Upper lobe of left lung (tissue), 6 donors: ENCODE measurements at regions not wholly inside any gene's neighbourhood (a gene's known extent, or its start where the extent isn't known, plus 50 kb on each side); places are given as distances from the start of the nearest gene placed in this dataset.
A peak's percentile ranks its signal among the peaks of the same experiment; 100 is the strongest.

ENCODE experiments used
- ATAC-seq, 2 donors: fragments of 200-7000 bp; cut with Tn5 transposase; one replicate each; pipeline ENCODE4 v1.9.1; 2022; ENCODE audit warnings: mild to moderate bottlenecking in 2 of 2, moderate library complexity in 2 of 2; ENCODE audit not compliant: low FRiP score in 2 of 2
- DNase-seq, 2 donors: peaks; one replicate each; pipeline ENCODE4 v3.0.0-alpha.2; 2019 to 2020
- H3K27ac ChIP-seq, 4 donors: fragments of 200-600 bp; sonication (generic); one replicate each; pipeline ENCODE4 v1.5.1; 2016 to 2019
- H3K27me3 ChIP-seq, 4 donors: fragments of 200-600 bp; sonication (generic); one replicate each; pipeline ENCODE4 v1.5.1; 2017 to 2019
- H3K36me3 ChIP-seq, 4 donors: fragments of 200-600 bp; sonication (generic); one replicate each; pipeline ENCODE4 v1.5.1; 2016 to 2019
- H3K4me1 ChIP-seq, 4 donors: fragments of 200-600 bp; sonication (generic); one replicate each; pipeline ENCODE4 v1.5.1; 2018 to 2019
- H3K4me3 ChIP-seq, 4 donors: fragments of 200-600 bp; sonication (generic); one replicate each; pipeline ENCODE4 v1.5.1; 2017 to 2019; ENCODE audit warnings: mild to moderate bottlenecking in 2 of 4, moderate library complexity in 1 of 4
- H3K9me3 ChIP-seq, 4 donors: fragments of 200-600 bp; sonication (generic); one replicate each; pipeline ENCODE4 v1.5.1; 2018 to 2019
- EP300 ChIP-seq, 4 donors: sonication (generic); formaldehyde crosslinking; IDR thresholded peaks; one replicate each; pipeline ENCODE4 v1.5.1; 2017; ENCODE audit warnings: antibody characterized with exemption in 4 of 4, control low read depth in 2 of 4
- POLR2A ChIP-seq, 4 donors: fragments of 450-650 bp; IDR thresholded peaks; one replicate each; pipeline ENCODE4 v1.5.1; 2016 to 2017; ENCODE audit warnings: antibody characterized with exemption in 4 of 4, mild to moderate bottlenecking in 2 of 4
- POLR2AphosphoS5 ChIP-seq, 2 donors: sonication (generic); formaldehyde crosslinking; IDR thresholded peaks; one replicate each; pipeline ENCODE4 v1.5.1; 2017; ENCODE audit warnings: antibody characterized with exemption in 2 of 2
- WGBS, 2 donors: methylation state at CpG; one replicate each; pipeline ENCODE4 v1.1.5; 2017 to 2018; 5-methylcytosine and 5-hydroxymethylcytosine counted together
- TF ChIP-seq, protein P1 (sequence below), 6 experiments: fragments of 450-650 bp in 4 of 6; fragments of 200-600 bp in 2 of 6; sonication (generic) in 2 of 6; IDR thresholded peaks; one replicate each; pipeline ENCODE4 v1.5.1; 2016 to 2019; ENCODE audit warnings: antibody characterized with exemption in 6 of 6
- donor health status: DM: no; HTN: no; CAD: no; lungs with moderate emphysema.
- donor health status: DM: no; HTN: yes; CAD: no; lungs with severe emphysema.

DNA sequence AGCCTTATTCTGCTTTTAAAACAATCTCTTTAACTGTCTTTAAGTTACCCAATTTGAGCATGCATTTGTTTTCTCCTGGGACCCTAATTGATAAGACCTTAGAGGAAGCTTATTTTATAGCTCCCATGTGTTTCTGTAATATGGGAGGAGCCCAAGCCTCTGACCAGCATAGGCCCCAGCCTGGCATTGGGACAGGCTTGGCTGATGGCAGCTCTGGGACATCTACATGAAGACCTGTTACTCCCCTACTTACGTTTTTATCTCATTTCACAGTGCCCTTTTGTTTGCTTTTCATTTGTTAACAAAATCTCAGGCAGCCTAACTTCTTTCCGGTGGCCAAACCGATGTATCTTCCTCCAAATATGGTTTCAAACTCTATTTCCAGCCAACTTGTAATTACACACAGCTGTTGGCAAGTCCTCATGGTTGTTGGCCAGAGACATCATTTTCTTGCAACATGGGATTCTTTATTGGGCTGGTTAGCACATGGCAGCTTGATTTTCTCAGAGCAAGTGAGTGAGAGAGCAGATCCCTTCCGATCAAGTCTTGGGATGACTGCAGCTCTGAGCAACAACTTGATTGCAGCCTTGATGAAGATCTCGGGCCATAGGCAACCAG, 1117.5 kb downstream of the AACS start:
- peaks cover 0 to 4% (median 0%) of the 10 kb centered on the region in 4 donors for H3K9me3 ChIP-seq
- WGBS, 2 donors = 72 to 76% methylated on average over 5 of the region's 5 CpGs
- TF ChIP-seq POLR2A (IDR thresholded peaks at IDR 0.05) (no peak), POLR2AphosphoS5 (IDR thresholded peaks at IDR 0.05) (no peak), EP300 (IDR thresholded peaks at IDR 0.05) (no peak)
- TF ChIP-seq, protein P1, sequence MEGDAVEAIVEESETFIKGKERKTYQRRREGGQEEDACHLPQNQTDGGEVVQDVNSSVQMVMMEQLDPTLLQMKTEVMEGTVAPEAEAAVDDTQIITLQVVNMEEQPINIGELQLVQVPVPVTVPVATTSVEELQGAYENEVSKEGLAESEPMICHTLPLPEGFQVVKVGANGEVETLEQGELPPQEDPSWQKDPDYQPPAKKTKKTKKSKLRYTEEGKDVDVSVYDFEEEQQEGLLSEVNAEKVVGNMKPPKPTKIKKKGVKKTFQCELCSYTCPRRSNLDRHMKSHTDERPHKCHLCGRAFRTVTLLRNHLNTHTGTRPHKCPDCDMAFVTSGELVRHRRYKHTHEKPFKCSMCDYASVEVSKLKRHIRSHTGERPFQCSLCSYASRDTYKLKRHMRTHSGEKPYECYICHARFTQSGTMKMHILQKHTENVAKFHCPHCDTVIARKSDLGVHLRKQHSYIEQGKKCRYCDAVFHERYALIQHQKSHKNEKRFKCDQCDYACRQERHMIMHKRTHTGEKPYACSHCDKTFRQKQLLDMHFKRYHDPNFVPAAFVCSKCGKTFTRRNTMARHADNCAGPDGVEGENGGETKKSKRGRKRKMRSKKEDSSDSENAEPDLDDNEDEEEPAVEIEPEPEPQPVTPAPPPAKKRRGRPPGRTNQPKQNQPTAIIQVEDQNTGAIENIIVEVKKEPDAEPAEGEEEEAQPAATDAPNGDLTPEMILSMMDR (IDR thresholded peaks at IDR 0.05) = no peak
- H3K27me3 ChIP-seq = no peaks in the 10 kb centered on the region
- no peak overlapping the region for H3K27ac ChIP-seq
- no peaks in the 10 kb centered on the region for H3K4me1 ChIP-seq
- DNase-seq = no peak
- H3K4me3 ChIP-seq = no peak overlapping the region
- no peaks in the 10 kb centered on the region for H3K36me3 ChIP-seq
- peak in 1 of 2 donors; percentile 53 for ATAC-seq

DNA sequence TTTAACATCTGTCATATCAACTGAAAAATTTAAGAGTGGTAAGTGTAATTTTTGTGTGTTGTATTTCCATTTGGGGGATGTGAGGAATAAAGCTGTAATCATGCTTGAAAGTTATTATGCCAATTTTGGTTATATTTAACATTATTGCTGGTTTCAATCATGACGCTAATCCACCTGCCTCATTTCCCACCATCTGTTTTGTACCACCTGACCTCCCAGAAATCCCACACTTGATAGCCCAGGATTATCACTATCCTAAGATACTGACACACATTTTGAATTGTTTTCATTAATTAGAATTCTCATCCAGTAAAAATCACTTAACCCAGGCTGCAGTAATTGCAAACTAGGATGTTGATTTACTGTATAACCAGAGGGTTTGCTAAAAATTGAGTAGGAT, 1119.8 kb downstream of the AACS start:
- no peaks in the 10 kb centered on the region for H3K36me3 ChIP-seq
- TF ChIP-seq POLR2A (IDR thresholded peaks at IDR 0.05) (no peak), EP300 (IDR thresholded peaks at IDR 0.05) (no peak), POLR2AphosphoS5 (IDR thresholded peaks at IDR 0.05) (no peak)
- TF ChIP-seq, protein P1 (IDR thresholded peaks at IDR 0.05) = no peak
- H3K27ac ChIP-seq = no peak overlapping the region
- no peaks in the 10 kb centered on the region for H3K27me3 ChIP-seq
- peaks cover 0 to 4% (median 0%) of the 10 kb centered on the region in 4 donors for H3K9me3 ChIP-seq
- WGBS, 2 donors = 93 to 97% methylated on average over 1 of the region's 1 CpG
- ATAC-seq = no peak
- H3K4me1 ChIP-seq = no peaks in the 10 kb centered on the region
- no peak overlapping the region for H3K4me3 ChIP-seq
- DNase-seq = no peak

DNA sequence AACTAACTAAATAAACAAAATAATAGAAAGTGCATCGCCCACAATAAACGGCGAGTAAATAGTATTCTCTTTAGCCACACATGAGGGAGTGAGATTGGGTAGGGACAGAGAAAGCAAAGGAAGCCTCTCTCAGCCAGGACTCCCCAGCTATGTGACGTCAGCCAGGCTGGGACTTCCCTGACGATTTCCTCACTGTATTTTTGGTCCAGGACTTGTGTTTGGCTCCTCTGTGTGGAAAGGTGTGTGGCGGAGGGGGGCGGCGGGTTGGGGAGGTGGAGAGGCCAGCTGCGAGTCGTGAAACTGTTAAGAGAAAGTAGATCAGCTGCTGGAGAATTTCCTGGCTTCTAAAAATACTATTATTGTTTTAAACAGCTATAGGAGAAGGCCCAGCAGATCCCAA, 1124.6 kb downstream of the AACS start:
- DNase-seq = peak in 1 of 2 donors; percentile 16
- WGBS, 2 donors = 53 to 58% methylated on average over 10 of the region's 10 CpGs
- no peaks in the 10 kb centered on the region for H3K36me3 ChIP-seq
- H3K4me3 ChIP-seq = no peak overlapping the region
- ATAC-seq = no peak
- peaks cover 0 to 10% (median 0%) of the 10 kb centered on the region in 4 donors for H3K4me1 ChIP-seq
- no peak overlapping the region for H3K27ac ChIP-seq
- H3K9me3 ChIP-seq = no peaks in the 10 kb centered on the region
- peaks cover 0 to 9% (median 2%) of the 10 kb centered on the region in 4 donors for H3K27me3 ChIP-seq
- TF ChIP-seq, protein P1 (IDR thresholded peaks at IDR 0.05) = no peak
- no peak for TF ChIP-seq POLR2A (IDR thresholded peaks at IDR 0.05)

DNA sequence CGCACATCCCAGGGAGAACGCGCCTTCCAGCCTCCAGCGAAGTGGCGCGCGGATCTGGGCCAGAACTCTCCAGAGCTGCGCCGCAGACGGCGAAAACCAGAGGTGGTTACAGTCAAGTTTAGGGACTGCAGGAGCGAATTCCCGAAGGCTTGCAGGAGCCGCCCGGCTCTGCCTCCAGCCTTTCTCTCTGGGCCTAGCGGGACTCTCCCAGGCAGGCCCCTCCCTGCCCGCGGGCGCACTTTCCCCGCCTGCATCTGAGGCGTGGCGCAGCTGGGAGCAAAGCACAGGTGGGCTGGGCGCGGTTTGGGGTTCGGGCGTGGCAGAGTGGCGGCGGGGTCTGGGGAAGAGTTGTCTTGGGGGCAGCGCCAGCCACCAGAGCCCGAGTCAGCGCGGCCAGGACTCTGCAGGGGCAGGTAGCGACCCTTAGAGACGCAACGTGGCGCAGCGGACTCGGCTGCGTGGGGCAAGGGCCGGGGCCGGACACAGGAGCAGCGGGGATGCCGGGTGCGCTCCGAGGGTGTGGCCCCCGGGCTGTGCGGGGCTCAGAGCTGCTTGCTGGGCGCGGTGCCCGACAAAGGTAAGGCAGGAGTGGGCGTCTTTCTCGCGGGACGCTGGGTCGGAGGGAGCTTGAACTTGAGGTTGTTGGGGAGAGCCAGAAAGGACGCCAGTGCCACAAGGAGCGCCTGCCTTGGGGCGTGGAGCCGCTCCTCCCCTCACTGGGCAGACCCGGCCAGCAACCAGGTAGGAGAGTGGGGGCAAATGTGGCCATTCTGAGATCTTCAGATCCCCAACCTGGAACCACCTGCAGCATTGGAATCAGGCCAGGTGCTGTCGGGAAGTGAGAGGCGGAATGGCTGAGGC, 1126.0 kb downstream of the AACS start:
- H3K4me3 ChIP-seq = peak overlapping the region in 3 of 4 donors; percentile 8 to 24 (median 18)
- 11 to 12% methylated on average over 18 to 46 of the region's 62 CpGs for WGBS, 2 donors

More for the DNA sequence above, 1126.0 kb downstream of the AACS start:
- no peak overlapping the region for H3K27ac ChIP-seq
- peaks cover 0 to 10% (median 0%) of the 10 kb centered on the region in 4 donors for H3K4me1 ChIP-seq
- DNase-seq (peak in 1 of 2 donors; percentile 80), ATAC-seq (peak in 1 of 2 donors; percentile 26)
- H3K36me3 ChIP-seq = no peaks in the 10 kb centered on the region
- H3K27me3 ChIP-seq = peaks cover 0 to 9% (median 2%) of the 10 kb centered on the region in 4 donors
- H3K9me3 ChIP-seq = no peaks in the 10 kb centered on the region
- TF ChIP-seq EP300 (IDR thresholded peaks at IDR 0.05) (no peak), POLR2AphosphoS5 (IDR thresholded peaks at IDR 0.05) (no peak), POLR2A (IDR thresholded peaks at IDR 0.05) (no peak)
- TF ChIP-seq, protein P1 (IDR thresholded peaks at IDR 0.05) = no peak
